Neuron (in vitro differentiated cells): ENCODE measurements at regions not wholly inside any gene's neighbourhood (a gene's known extent, or its start where the extent isn't known, plus 50 kb on each side); places are given as distances from the start of the nearest gene placed in this dataset.
"Not testable (repeated sequence)": the region's sequence is repeated elsewhere in the genome, so short reads cannot be mapped to it uniquely, and the experiment has no call there.

Experiments used
- H2AFZ ChIP-seq: one replicate; pipeline ENCODE4 v1.6.1; 2013; ENCODE audit warnings: low read depth, mild to moderate bottlenecking, inconsistent platforms, low read length, moderate library complexity
- H3K27me3 ChIP-seq: one replicate; pipeline ENCODE4 v1.6.1; 2013; ENCODE audit warnings: low read length; ENCODE audit not compliant: insufficient read depth
- H3K36me3 ChIP-seq: one replicate; pipeline ENCODE4 v1.6.1; 2013; ENCODE audit warnings: low read length; ENCODE audit not compliant: insufficient read depth
- H3K4me1 ChIP-seq: one replicate; pipeline ENCODE4 v1.6.1; 2013; ENCODE audit warnings: low read length; ENCODE audit not compliant: insufficient read depth
- H3K4me3 ChIP-seq: 2 replicates; pipeline ENCODE4 v1.5.1; 2013; ENCODE audit warnings: mild to moderate bottlenecking, low read length, moderate library complexity
- H3K9me3 ChIP-seq: one replicate; pipeline ENCODE4 v1.6.1; 2013; ENCODE audit warnings: low read length

- not testable (repeated sequence) for H3K4me3 ChIP-seq, H3K4me1 ChIP-seq, H3K36me3 ChIP-seq, H3K9me3 ChIP-seq, H2AFZ ChIP-seq, H3K27me3 ChIP-seq
Observed at GRCh38 chr1:148285946-148286345, 133.9 kb upstream of the NBPF11 start.

GRCh38 chr1:148280831-148281572 lies 128.9 kb upstream of the NBPF11 start:
- peak overlapping the region; percentile 46 for H3K4me3 ChIP-seq
- not testable (repeated sequence) for H3K36me3 ChIP-seq, H3K27me3 ChIP-seq, H3K4me1 ChIP-seq, H3K9me3 ChIP-seq, H2AFZ ChIP-seq

- not testable (repeated sequence) for H3K27me3 ChIP-seq, H3K4me3 ChIP-seq, H3K36me3 ChIP-seq, H3K9me3 ChIP-seq, H2AFZ ChIP-seq, H3K4me1 ChIP-seq
Observed at GRCh38 chr1:148279002-148279542, 127.0 kb upstream of the NBPF11 start.

- H2AFZ ChIP-seq, H3K4me3 ChIP-seq, H3K9me3 ChIP-seq, H3K27me3 ChIP-seq, H3K36me3 ChIP-seq, H3K4me1 ChIP-seq: not testable (repeated sequence)
Observed at GRCh38 chr1:148277865-148278279, 125.8 kb upstream of the NBPF11 start.

GRCh38 chr1:148267066-148267465 lies 115.0 kb upstream of the NBPF11 start:
- H3K36me3 ChIP-seq, H3K9me3 ChIP-seq, H2AFZ ChIP-seq, H3K4me3 ChIP-seq, H3K4me1 ChIP-seq: not testable (repeated sequence)
- H3K27me3 ChIP-seq = peaks cover 34% of the 10 kb centered on the region

- no peaks in the 10 kb centered on the region for H3K36me3 ChIP-seq
- H2AFZ ChIP-seq = no peak overlapping the region
- H3K4me3 ChIP-seq = no peak overlapping the region
- peaks cover 32% of the 10 kb centered on the region for H3K27me3 ChIP-seq
- no peaks in the 10 kb centered on the region for H3K9me3 ChIP-seq
- H3K4me1 ChIP-seq = peaks cover 9% of the 10 kb centered on the region
Observed at GRCh38 chr1:148264374-148265276, 112.5 kb upstream of the NBPF11 start.

GRCh38 chr1:148263906-148264255 lies 111.8 kb upstream of the NBPF11 start:
- Histone ChIP-seq H3K4me1 (peaks cover 9% of the 10 kb centered on the region), H3K27me3 (peaks cover 32% of the 10 kb centered on the region), H3K4me3 (peak overlapping the region; percentile 43), H3K36me3 (no peaks in the 10 kb centered on the region), H3K9me3 (no peaks in the 10 kb centered on the region), H2AFZ (peak overlapping the region; percentile 50)

GRCh38 chr1:148263128-148263905 lies 111.2 kb upstream of the NBPF11 start:
- Histone ChIP-seq H3K4me1 (peaks cover 9% of the 10 kb centered on the region), H3K27me3 (peaks cover 32% of the 10 kb centered on the region), H3K36me3 (no peaks in the 10 kb centered on the region), H3K9me3 (no peaks in the 10 kb centered on the region), H3K4me3 (peak overlapping the region; percentile 43), H2AFZ (peak overlapping the region; percentile 50)

- not testable (repeated sequence) for H2AFZ ChIP-seq, H3K4me3 ChIP-seq, H3K4me1 ChIP-seq, H3K9me3 ChIP-seq, H3K36me3 ChIP-seq
- H3K27me3 ChIP-seq = peaks cover 32% of the 10 kb centered on the region
Observed at GRCh38 chr1:148261684-148262083, 109.6 kb upstream of the NBPF11 start.

GRCh38 chr1:148257886-148258285 lies 105.8 kb upstream of the NBPF11 start:
- not testable (repeated sequence) for H3K9me3 ChIP-seq, H2AFZ ChIP-seq, H3K36me3 ChIP-seq, H3K27me3 ChIP-seq, H3K4me1 ChIP-seq, H3K4me3 ChIP-seq

GRCh38 chr1:148254611-148255429 lies 102.7 kb upstream of the NBPF11 start:
- H3K4me3 ChIP-seq, H3K4me1 ChIP-seq, H3K27me3 ChIP-seq, H3K9me3 ChIP-seq, H2AFZ ChIP-seq, H3K36me3 ChIP-seq: not testable (repeated sequence)

GRCh38 chr1:148253808-148254207 lies 101.7 kb upstream of the NBPF11 start:
- H3K4me3 ChIP-seq = not testable (repeated sequence)

More at GRCh38 chr1:148253808-148254207, 101.7 kb upstream of the NBPF11 start:
- H3K9me3 ChIP-seq, H3K36me3 ChIP-seq, H3K27me3 ChIP-seq, H3K4me1 ChIP-seq, H2AFZ ChIP-seq: not testable (repeated sequence)
